CD1c-positive myeloid dendritic cell (primary cell): ENCODE measurements at regions not wholly inside any gene's neighbourhood (a gene's known extent, or its start where the extent isn't known, plus 50 kb on each side); places are given as distances from the start of the nearest gene placed in this dataset.

Source experiments
- DNase-seq: peaks from one replicate; pipeline ENCODE4 v3.0.0-alpha.2; 2016; ENCODE audit errors: extremely low spot score

DNA sequence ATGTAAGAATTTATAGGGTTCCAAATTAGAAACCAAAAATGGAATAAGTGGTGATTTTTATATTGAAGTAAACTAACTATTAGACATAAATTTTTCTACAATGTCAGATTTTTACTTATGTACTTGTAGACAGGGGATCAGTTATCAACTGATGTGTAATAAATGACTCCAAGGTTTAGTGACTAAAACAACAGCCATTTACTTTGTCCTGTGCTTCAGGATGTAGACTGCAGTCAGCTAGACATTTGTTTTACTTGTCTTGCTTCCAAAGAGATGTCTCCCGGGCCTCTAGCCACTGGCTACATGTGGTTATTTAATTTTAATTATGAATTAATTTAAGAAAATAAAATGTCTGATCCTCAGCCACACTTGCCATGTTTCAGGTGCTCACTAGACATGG lies 249.7 kb upstream of the IGFBP3 start:
- no peak for DNase-seq

DNA sequence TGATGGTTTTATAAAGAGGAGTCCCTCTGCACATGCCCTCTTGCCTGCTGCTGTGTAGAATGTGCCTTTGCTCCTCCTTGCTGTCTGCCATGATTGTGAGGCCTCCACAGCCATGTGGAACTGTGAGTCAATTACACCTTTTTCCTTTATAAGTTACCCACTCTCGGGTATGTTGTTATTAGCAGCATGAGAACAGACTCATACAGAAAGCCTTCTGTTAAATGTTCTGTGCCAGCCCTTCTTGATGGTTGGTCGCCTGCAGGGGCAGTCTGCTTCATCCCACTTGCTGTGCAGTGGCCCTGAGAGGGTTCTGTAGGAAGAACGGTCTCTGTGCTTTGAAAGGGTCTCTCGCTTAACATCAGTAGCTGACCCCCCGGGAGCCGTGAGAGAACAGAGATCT lies 248.9 kb upstream of the IGFBP3 start:
- DNase-seq, result no peak

DNA sequence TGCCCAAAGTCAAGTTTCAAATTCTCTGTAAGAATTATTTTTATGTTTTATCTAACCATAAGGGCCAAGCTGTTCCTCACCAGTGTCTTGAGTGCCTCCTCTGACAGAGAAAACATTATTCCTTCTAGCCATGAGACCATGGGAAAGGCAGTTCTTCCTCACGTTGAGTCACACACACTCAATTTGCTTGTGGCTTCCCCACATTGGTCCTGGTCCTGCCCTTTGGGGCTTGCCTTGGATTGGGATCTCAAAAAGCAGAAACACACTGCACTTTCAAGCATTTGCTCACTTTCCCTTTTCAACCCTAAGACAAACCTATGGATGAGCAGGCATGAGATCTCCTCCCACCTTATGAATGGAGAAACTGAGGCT lies 248.3 kb upstream of the IGFBP3 start:
- DNase-seq, result no peak

DNA sequence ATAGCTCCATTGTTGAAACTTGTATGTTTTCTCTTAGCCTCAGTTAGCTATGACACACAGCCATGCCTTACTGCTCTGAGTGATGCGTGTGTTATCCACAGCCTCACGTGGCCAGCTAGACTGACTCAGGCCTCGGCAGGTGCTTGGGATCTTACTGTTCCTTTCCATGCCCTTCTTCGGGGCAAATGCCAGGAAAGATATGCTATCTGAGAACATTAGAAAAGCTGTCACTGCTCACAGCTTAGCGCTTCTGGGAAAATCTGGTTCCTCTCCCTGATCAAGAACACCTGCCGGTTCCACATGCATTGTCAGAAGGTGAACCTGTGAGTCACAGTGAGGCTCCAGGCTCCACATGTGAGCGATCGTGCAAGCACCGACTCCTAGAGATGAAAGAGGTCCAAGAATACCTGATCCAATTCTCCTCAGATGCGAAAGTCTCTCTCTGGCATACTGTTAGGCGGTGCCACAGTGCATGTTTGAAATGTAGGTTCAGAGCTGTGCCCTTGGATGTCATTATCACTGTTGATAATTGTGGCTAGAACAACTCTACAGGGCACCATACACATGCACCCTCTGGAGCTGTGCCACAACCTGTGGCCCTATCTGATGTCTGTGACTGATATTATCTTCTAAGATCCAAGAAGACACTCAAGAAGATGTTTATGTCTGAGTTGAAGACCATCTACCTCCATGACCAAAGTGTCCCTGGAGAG lies 247.8 kb upstream of the IGFBP3 start:
- no peak for DNase-seq

DNA sequence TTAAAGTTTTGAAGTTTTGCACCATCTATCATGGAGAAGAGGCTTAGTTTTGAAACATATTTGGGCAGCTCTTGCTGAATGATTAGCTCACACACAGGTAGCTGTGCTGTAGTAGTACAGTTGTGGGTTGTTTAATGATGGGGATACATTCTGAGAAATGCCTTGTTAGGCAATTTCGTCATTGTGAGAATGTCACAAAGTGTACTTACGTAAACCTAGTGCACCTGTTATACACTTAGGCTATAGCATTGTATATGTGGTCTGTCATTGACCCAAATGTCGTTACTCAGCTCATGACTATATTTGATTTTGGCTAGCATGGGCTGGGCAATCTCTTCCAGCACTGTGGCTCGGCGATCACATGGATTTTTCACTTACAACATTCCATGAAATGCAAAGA lies 247.2 kb upstream of the IGFBP3 start:
- no peak for DNase-seq

DNA sequence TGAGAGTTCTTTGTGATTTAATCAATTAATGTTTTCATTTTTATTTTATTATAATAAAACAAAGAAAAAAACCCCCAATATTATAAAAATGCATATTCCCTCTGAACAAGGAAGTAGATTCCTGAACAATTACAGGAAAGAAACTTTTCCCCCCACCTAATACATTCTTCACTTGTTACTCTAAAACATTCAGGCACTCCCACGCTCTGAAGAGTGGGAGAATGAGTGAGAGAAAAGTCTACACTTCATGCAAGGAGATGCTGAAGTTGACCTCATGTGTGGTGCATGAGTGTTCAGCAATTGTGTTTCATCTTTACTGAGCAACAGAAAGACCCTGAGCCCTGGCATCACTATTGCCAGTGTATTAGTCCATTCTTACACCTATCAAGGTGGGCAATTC lies 244.2 kb upstream of the IGFBP3 start:
- DNase-seq, result no peak

DNA sequence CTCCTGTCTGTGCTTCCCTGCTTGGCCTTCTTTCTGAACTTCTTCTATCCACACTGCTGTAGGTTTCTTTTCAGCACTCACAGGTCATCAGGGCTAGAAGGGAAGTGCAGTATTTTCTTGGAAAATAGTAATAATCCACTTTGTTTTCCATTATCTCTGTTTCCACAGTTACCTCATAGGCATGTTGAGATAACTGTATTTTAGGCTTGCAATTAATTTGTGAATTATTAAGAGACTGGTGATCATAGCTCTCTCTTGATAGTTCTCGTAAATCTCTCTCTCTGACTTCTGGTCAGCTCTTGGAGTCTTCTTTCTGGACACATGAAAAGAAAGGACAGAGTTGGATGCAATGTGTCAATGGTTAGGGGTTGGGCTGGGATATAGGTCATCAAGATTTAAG lies 243.6 kb upstream of the IGFBP3 start:
- DNase-seq, result no peak

DNA sequence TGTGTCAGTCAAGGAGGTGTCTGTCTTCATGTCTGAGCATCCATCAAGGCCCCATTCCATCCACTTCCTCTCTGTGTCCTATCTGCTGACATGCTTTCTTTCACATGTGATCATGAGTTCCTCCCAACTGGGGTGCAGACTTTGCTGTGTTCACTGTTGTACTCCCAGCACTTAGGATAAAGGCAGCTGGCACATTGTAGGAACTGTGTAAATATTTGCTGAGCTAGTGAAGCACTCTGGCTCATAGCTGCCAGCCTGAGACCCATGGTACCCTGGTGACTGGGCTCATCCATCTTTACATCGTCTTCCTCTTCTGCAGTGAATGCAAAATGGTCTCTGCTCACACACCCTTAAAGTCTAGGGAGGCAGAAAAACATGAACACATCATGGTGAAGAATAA lies 242.2 kb upstream of the IGFBP3 start:
- no peak for DNase-seq

DNA sequence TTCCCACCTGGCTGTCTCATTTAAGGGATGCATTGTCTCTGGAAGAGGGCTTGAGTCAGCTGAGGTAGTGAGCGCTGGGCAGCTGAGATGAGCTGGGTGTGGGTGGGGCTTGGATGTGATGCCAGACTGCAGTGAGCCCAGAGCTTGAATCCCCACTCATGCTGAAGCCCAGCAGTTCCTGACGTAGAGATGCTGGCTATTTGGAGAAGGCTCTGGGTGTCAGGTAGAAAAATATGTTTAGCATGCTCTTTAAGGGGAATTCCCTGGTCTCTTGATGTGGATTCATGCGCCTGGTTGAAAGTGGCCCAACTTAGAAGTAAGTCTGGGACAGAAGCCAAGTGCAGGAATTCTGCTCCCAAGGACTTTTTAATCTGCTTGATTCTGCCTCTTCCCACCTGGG lies 241.5 kb upstream of the IGFBP3 start:
- no peak for DNase-seq

DNA sequence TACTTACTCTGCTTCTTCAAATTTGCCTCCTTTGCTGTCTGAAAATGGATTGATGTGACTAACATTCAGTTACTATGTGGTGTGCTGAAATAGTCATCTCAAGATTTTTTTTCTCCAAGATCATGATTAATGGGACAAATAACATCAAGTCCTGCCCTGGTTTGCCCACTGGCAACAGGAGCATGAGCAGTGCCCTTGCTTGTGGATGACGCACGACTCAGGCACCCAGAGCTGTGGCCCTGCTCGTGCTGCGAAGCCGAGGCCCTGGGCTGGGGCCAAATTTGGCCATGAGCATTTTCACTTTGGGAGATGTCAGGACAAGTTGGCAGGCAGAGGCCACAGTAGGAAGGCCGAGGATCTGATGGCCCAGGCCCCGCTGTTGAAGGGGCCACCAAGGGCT lies 239.8 kb upstream of the IGFBP3 start:
- DNase-seq, result no peak

DNA sequence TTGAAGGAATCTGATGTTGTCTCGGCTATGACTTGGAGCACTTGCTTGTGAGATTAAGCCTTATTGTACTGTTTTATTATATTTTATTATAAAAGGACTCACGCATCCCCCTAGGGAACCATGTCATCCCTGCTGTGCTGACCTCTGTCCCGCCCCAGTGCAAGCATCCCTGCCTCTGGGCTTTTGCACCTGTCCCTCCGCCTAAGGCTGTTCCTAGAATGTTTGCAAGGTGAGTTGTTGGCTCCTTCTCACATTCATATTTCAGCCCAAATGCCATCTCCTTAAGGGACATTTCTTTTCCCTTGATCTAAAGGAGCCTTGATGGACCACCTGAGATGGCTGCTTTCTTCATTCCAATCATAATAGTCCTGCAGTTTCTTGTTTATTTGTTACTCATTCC lies 236.9 kb upstream of the IGFBP3 start:
- DNase-seq, result no peak

DNA sequence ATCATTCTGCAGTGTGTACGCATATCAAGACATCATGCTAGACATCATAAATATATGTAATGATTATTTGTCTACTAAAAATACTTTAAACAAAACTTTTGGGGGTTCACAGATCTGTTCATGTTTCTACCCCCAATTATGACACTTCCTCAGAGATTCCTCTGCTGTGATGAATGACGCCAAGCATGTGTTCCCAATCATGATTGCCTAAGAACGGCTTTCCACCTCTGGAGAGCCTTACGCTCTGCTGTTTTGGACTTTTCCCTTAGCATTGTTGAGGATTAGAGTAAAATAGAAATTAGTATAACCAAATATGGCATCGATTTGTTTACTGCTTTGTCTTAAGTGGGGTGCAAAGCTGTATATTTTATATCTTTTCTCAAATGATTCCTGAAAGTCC lies 236.3 kb upstream of the IGFBP3 start:
- no peak for DNase-seq

DNA sequence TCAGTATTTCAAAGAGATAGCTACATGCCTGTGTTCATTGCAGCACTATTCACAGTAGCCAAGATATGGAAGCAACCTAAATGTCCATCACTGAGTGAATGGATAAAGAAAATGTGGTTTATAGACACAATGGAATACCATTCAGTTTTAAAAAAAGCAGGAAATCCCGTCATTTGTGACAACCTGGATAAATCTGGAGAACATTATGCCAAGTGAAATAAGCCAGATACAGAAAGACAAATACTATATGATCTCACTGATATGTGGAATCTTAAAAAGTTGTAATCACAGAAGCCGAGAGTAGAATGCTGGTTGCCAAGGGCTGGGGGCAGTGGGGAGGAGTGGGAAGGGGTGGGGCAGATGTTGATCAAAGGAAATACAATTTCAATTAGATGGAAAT lies 235.8 kb upstream of the IGFBP3 start:
- DNase-seq, result no peak

DNA sequence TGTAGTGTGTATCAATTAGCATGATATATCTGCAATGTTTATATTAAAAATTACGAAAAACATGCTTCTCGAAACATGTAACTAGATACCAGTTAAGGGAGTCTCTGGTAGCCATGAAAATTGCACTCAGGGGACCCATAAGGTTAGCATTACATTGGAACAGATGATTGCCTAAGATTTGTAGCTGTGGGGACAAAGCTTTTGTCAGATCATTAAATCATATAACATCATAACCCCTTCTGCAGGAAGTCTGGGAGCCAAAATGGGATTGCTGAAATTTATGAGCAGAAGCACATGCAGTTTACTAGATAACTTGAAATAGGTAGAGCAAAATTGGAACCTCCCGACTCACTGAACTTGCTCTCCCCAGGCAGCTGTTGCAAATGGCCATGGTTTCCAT lies 235.0 kb upstream of the IGFBP3 start:
- no peak for DNase-seq

DNA sequence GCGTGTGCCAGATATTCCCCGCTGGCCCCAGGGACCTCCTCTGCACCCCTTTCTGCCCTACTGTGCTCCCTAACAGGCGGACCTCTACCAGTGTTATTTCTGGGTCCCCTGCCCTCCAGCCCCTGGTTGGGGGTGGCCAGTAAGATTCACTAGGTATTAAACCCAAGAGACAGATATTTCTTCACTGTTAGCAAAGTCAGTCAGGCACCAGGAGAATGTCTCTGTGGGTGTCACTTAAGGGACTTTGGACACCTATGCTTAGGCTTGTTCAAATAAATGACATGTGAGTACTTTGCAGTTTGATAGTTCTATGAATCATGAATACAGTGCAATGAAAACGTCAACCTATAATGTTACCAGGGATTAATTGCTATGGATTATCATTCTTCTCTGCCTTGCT lies 234.3 kb upstream of the IGFBP3 start:
- no peak for DNase-seq

DNA sequence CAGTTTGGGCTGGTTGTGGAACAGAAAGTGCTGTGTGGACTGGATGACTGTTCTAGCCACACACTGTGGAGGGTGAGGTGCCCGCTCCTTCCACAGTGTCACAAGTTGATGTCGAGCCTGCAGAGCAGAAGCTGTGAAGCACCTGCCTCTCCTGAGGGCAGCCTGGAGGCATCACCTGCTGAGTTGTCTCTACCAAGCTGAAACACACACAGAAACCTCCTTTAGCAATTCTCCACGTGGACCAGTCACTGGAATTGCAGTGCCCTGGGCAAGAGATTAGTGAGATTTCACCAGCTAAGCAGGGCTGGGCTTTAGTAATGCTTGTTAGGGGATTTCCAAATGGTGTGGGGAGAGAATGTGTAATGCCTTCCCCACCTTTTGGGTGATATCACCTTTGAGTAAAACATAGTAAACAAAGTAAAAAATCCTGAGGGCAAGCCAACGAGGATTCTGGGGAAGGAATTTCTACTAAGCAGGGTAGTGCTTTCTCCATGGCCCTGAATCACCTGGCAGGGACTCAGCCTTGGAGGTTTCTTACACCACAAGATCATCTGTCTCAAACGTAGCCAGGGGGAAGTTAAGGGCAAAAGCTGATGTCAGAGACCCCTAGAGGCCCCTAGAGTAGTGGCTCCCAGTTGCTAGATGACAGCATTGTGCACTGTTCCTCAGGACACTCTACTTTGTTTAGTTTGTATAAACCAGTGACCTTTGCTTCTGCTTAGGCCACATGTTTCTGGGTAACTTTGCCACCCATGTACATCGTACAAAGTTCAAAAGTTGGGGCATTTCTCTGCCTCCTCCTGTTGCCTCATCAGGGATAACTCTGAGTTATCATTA lies 233.1 kb upstream of the IGFBP3 start:
- no peak for DNase-seq

DNA sequence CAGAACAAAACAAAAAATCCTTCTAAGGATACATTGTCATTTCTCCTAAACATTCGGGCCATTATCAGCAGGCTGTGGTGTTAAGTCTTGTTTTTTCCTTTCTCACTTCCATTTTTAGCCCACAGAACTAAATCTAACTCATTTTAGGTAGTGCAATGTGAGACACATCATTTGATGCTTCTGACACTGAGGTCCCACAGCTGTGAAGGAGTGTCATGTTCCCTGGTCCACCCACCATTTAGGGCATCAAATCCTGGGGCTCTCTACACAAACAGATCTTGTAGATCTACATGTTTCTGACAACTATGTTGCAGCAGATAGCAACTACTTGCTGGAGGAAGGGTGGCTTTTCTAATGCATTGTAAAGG lies 232.5 kb upstream of the IGFBP3 start:
- DNase-seq, result no peak

DNA sequence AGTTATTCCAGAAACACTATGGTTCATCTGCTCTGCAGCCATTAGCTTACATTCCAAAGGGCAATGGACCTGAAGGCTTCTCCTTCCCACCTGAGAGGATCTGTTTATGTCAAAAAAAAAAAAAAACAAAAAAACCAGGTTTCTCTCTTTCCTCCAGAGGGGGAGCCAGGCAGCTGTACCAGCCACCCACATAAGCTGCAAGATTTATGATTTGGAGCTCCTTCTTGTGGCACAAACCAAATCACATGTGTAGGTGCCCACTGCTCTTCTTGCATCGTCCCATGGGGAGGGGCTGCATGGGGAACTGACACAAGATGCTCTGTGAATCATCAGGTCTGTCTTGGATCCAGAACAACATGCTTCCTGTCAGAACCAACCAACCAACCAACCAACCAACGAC lies 231.6 kb upstream of the IGFBP3 start:
- DNase-seq, result no peak

DNA sequence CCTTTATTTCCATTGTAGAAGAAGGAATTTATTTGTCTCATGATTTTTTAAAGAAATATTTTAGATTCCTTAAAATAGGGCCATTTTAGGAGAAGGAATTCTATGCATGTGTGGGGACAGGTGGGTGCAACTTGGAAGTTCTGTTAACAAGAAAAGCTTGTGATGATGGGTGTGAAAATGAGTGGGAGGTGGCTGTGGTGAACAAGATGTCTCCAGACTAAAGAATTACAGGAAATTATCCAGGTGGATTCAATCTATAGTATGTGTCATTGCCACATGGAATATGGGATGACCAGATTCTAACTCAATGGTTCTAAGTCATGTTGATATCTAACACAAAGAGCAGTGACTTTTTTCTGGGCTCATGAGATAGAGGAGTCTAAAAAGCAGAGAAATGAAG lies 229.6 kb upstream of the IGFBP3 start:
- no peak for DNase-seq

DNA sequence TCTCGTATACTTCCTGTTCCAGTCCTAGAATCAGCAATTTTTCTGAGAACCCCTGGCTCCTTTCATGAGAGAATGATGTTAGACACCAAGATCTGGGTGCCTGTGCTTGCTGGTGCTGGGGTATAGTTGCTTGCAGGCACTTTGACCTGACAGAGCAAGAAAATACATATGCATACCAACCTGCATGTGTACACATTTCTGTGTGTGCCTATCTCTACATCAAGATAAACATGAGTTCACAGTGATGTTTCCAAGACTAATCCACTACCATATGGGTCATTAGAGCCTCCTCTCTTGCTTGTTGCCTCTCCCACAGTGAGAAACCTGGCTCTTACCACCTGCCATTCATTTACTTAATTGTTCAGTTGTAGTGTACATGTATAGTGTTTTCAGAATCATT lies 229.1 kb upstream of the IGFBP3 start:
- no peak for DNase-seq

DNA sequence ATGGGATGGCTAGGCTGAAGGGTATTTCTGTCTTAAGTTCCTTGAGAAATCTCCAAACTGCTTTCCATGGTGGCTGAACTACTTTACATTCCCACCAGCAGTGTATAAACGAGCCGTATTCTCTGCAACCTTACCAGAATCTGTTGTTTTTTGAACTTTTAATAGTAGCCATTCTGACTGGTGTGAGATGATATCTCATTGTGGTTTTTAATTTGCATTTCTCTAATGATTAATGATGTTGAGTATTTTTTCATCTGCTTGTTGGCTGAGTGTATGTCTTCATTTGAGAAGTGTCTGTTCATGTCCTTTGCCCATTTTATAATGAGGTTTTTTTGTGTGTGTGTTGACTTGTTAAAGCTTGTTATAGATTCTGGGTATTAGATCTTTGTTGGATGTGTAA lies 226.8 kb upstream of the IGFBP3 start:
- DNase-seq, result no peak

DNA sequence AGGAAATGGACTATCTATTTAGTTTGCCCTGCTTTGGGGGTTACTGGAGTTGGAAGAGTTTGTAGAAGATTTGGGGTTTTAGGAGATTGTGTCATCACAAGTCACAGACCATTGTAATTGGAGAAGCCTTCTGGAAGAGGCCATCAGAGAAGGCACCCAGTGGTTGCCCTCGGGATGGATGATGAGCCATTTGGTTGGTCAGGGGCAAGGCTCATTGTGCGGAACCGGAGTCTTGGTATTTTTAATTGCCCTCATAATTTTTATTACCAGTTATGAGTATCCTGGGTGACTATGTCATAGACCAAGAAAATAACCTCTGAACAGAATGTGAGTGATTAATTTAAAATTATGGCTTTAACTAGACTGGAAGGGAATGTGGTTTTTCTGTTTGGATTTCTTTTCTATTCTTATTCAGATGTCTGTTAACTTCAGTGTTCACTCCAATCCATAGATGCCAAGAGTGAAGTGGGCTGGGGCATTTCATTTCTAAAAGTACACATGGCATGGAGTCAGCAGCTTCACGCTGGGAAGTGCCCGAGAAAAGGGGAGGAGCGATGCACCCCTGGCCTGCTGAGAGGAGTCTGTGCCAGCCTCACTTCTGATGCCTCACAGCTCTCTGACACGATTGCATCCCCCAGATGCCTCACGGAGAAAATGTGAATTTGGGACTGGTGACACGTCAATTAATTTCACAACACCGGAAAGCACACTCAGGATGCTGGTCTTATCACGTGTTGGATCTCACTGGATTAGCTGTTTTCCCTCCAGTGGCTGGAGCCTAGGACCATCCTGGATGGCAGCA lies 225.6 kb upstream of the IGFBP3 start:
- DNase-seq, result no peak

DNA sequence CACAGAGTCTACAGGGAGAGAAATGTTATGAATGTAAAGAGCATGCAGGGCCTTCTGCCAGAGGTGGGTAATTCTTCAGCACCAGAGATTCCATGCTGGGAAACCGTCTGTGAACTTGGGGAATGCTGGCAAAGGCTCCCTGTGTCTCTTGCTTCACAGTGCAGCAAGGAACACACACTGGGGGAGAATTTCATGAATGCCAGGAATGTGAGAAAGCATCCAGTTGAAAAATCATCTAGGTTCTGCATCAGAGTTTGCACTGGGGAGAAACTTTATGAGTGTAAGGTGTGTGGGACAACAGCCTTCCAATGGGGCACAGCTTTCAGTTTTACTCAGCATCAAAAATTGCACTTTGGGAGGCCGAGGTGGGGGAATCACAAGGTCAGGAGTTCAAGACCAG lies 224.3 kb upstream of the IGFBP3 start:
- no peak for DNase-seq
